SIG-M5 (cell line): ENCODE measurements at regions not wholly inside any gene's neighbourhood (a gene's known extent, or its start where the extent isn't known, plus 50 kb on each side); places are given as distances from the start of the nearest gene placed in this dataset.
"Not testable (repeated sequence)": the region's sequence is repeated elsewhere in the genome, so short reads cannot be mapped to it uniquely, and the experiment has no call there.

Source experiments
- DNase-seq: peaks from one replicate; lab custom pipeline; 2025; lab: John Stamatoyannopoulos, UW

GRCh38 chr5:90134381-90134780, 275.2 kb downstream of the CETN3 start:
- DNase-seq, result no peak

GRCh38 chr5:90133941-90134340, 275.6 kb downstream of the CETN3 start:
- no peak for DNase-seq

- no peak for DNase-seq
These were observed 278.0 kb downstream of the CETN3 start for GRCh38 chr5:90131383-90132133.

GRCh38 chr5:90128551-90128950, 281.0 kb downstream of the CETN3 start:
- DNase-seq, result no peak

- DNase-seq, result no peak
These were observed 290.0 kb downstream of the CETN3 start for GRCh38 chr5:90119531-90119971.

- DNase-seq, result no peak
These were observed 292.6 kb downstream of the CETN3 start for GRCh38 chr5:90117005-90117404.

- no peak for DNase-seq
These were observed 296.4 kb downstream of the CETN3 start for GRCh38 chr5:90113108-90113507.

GRCh38 chr5:90112033-90112692, 297.4 kb downstream of the CETN3 start:
- no peak for DNase-seq

- no peak for DNase-seq
These were observed 298.1 kb downstream of the CETN3 start for GRCh38 chr5:90111364-90112032.

GRCh38 chr5:90109285-90109684, 300.3 kb downstream of the CETN3 start:
- DNase-seq, result no peak

GRCh38 chr5:90099099-90099498, 310.5 kb downstream of the CETN3 start:
- DNase-seq, result no peak

GRCh38 chr5:90097082-90097477, 312.5 kb downstream of the CETN3 start:
- DNase-seq, result no peak

GRCh38 chr5:90096415-90097081, 313.0 kb downstream of the CETN3 start:
- no peak for DNase-seq

GRCh38 chr5:90095292-90096060, 314.1 kb downstream of the CETN3 start:
- no peak for DNase-seq

- no peak for DNase-seq
These were observed 315.6 kb downstream of the CETN3 start for GRCh38 chr5:90093751-90094485.

GRCh38 chr5:90092734-90093133, 316.8 kb downstream of the CETN3 start:
- DNase-seq, result no peak

GRCh38 chr5:90084342-90084741, 325.2 kb downstream of the CETN3 start:
- no peak for DNase-seq

- DNase-seq, result not testable (repeated sequence)
These were observed 336.5 kb downstream of the CETN3 start for GRCh38 chr5:90073026-90073570.

GRCh38 chr5:90071656-90072055, 337.9 kb downstream of the CETN3 start:
- DNase-seq, result no peak

GRCh38 chr5:90071066-90071465, 338.5 kb downstream of the CETN3 start:
- no peak for DNase-seq

GRCh38 chr5:90066920-90067319, 342.6 kb downstream of the CETN3 start:
- DNase-seq, result no peak
